Fibroblast of skin of scalp (primary cell): ENCODE measurements at regions not wholly inside any gene's neighbourhood (a gene's known extent, or its start where the extent isn't known, plus 50 kb on each side); places are given as distances from the start of the nearest gene placed in this dataset.
"Not testable (repeated sequence)": the region's sequence is repeated elsewhere in the genome, so short reads cannot be mapped to it uniquely, and the experiment has no call there.

Source experiments
- DNase-seq: peaks from one replicate; pipeline ENCODE4 v3.0.0-alpha.2; 2013

- no peak for DNase-seq
These were observed 312.3 kb downstream of the TOX3 start for GRCh38 chr16:52234626-52235025.

GRCh38 chr16:52229471-52229870, 317.5 kb downstream of the TOX3 start:
- DNase-seq = no peak

- peak; percentile 3 for DNase-seq
These were observed 319.1 kb downstream of the TOX3 start for GRCh38 chr16:52227851-52228250.

- DNase-seq = no peak
These were observed 334.1 kb downstream of the TOX3 start for GRCh38 chr16:52212841-52213240.

GRCh38 chr16:52209227-52209626, 337.7 kb downstream of the TOX3 start:
- no peak for DNase-seq

GRCh38 chr16:52203096-52203495, 343.8 kb downstream of the TOX3 start:
- no peak for DNase-seq

GRCh38 chr16:52193441-52193840, 353.5 kb downstream of the TOX3 start:
- no peak for DNase-seq

GRCh38 chr16:52191531-52192134, 355.3 kb downstream of the TOX3 start:
- DNase-seq = peak; percentile 63

- DNase-seq = no peak
These were observed 362.6 kb downstream of the TOX3 start for GRCh38 chr16:52184336-52184735.

- DNase-seq = no peak
These were observed 364.1 kb downstream of the TOX3 start for GRCh38 chr16:52182840-52183239.

GRCh38 chr16:52174168-52174567, 372.8 kb downstream of the TOX3 start:
- DNase-seq = no peak

GRCh38 chr16:52171481-52171880, 375.5 kb downstream of the TOX3 start:
- DNase-seq = no peak

GRCh38 chr16:52167328-52167727, 379.6 kb downstream of the TOX3 start:
- DNase-seq = no peak

- no peak for DNase-seq
These were observed 381.0 kb downstream of the TOX3 start for GRCh38 chr16:52165961-52166360.

- DNase-seq = no peak
These were observed 397.9 kb downstream of the TOX3 start for GRCh38 chr16:52149003-52149402.

GRCh38 chr16:52141871-52142270, 405.1 kb downstream of the TOX3 start:
- DNase-seq = peak; percentile 57

GRCh38 chr16:52128361-52128760, 418.6 kb downstream of the TOX3 start:
- DNase-seq = no peak

- DNase-seq = no peak
These were observed 423.1 kb downstream of the TOX3 start for GRCh38 chr16:52123842-52124241.

- no peak for DNase-seq
These were observed 423.7 kb downstream of the TOX3 start for GRCh38 chr16:52123061-52123839.

- no peak for DNase-seq
These were observed 429.8 kb downstream of the TOX3 start for GRCh38 chr16:52117171-52117570.

GRCh38 chr16:52114379-52114778, 432.6 kb downstream of the TOX3 start:
- DNase-seq = peak; percentile 17

- no peak for DNase-seq
These were observed 433.3 kb downstream of the TOX3 start for GRCh38 chr16:52113533-52114183.

GRCh38 chr16:52104993-52105392, 441.9 kb downstream of the TOX3 start:
- not testable (repeated sequence) for DNase-seq

GRCh38 chr16:52103791-52104190, 443.2 kb downstream of the TOX3 start:
- DNase-seq = no peak
